Panc1 (cell line): ENCODE measurements at regions not wholly inside any gene's neighbourhood (a gene's known extent, or its start where the extent isn't known, plus 50 kb on each side); places are given as distances from the start of the nearest gene placed in this dataset.

Experiments used
- ATAC-seq: fragments of 200-7000 bp; cut with Tn5 transposase; 2 replicates; pipeline ENCODE4 v1.9.1; 2020; ENCODE audit warnings: mild to moderate bottlenecking, moderate library complexity
- BruUV-seq: library from RNA; stranded (reverse); fragments of 400-500 nt; replicated peaks from 2 replicates; lab custom pipeline; 2021; lab: Mats Ljungman, UMichigan
- CTCF ChIA-PET: fragments of 300-600 bp; sonication (Branson Sonifier 250); formaldehyde crosslinking; loops from one replicate; lab custom pipeline; 2022; ENCODE audit warnings: antibody characterized with exemption; lab: Charles Lee
- POLR2A ChIA-PET: fragments of 300-600 bp; sonication (Branson Sonifier 250); formaldehyde crosslinking; loops from one replicate; lab custom pipeline; 2022; ENCODE audit warnings: antibody characterized with exemption; lab: Charles Lee
- DNase-seq: peaks from one replicate; pipeline ENCODE4 v3.0.0-alpha.2; 2010; ENCODE audit warnings: low read depth, low spot score
- H3K27ac ChIP-seq: 2 replicates; pipeline ENCODE4 v1.5.1; 2011; ENCODE audit warnings: mild to moderate bottlenecking, low read length, inconsistent platforms
- H3K27me3 ChIP-seq: fragments of 200-500 bp; sonication (Bioruptor generic); 2 replicates; pipeline ENCODE4 v1.6.0; 2014; ENCODE audit warnings: low read length, inconsistent platforms; ENCODE audit not compliant: control insufficient read depth, insufficient read depth
- H3K36me3 ChIP-seq: fragments of 200-500 bp; sonication (Bioruptor generic); 2 replicates; pipeline ENCODE4 v1.5.1; 2014; ENCODE audit warnings: inconsistent platforms, mild to moderate bottlenecking, low read length, moderate library complexity; ENCODE audit not compliant: control insufficient read depth, insufficient read depth
- H3K4me1 ChIP-seq: 2 replicates; pipeline ENCODE4 v1.5.1; 2011; ENCODE audit warnings: inconsistent platforms, mild to moderate bottlenecking, low read length, moderate library complexity; ENCODE audit not compliant: control insufficient read depth, insufficient read depth
- H3K4me3 ChIP-seq, 2 experiments: 2 replicates each; pipeline ENCODE4 v1.5.1; 2011 to 2012; ENCODE audit warnings: low read depth in 2 of 2, low read length in 2 of 2, mild to moderate bottlenecking in 2 of 2, inconsistent platforms in 1 of 2, moderate library complexity in 1 of 2
- H3K9me3 ChIP-seq: fragments of 200-500 bp; sonication (Bioruptor generic); 2 replicates; pipeline ENCODE4 v1.5.1; 2014; ENCODE audit warnings: low read depth, mild to moderate bottlenecking, inconsistent platforms, low read length, moderate library complexity; ENCODE audit not compliant: control insufficient read depth, insufficient read depth
- CTCF ChIP-seq: fragments of 450-650 bp; IDR thresholded peaks from 2 replicates; pipeline ENCODE4 v1.5.1; 2017; ENCODE audit warnings: mild to moderate bottlenecking
- POLR2AphosphoS5 ChIP-seq: IDR thresholded peaks from 2 replicates; pipeline ENCODE4 v1.6.1; 2012; ENCODE audit warnings: mild to moderate bottlenecking, low read depth, low read length, moderate library complexity
- SIN3A ChIP-seq: IDR thresholded peaks from 2 replicates; pipeline ENCODE4 v1.6.1; 2012; ENCODE audit warnings: low read depth, mild to moderate bottlenecking, low read length, moderate library complexity, borderline replicate concordance; ENCODE audit not compliant: insufficient read depth
- TCF7L2 ChIP-seq: IDR thresholded peaks from 2 replicates; pipeline ENCODE4 v1.6.1; 2011; ENCODE audit warnings: mild to moderate bottlenecking, low read depth, low read length, inconsistent platforms
- in situ Hi-C: cut with HindIII; loops from 2 replicates; pipeline ENCODE4 v1.10.0; 2016; ENCODE audit warnings: low sequenced_read_pairs, low pct_unique_long_range_greater_than_20kb
- intact Hi-C: fragments of 100-400 bp; cut with micrococcal nuclease; formaldehyde crosslinking; loops from one replicate; pipeline ENCODE4 v1.10.0; 2022; ENCODE audit not compliant: unreplicated experiment
- TF ChIP-seq, protein P1 (sequence below), 2 experiments: IDR thresholded peaks; 2 replicates each; pipeline ENCODE4 v1.6.1; 2011 to 2012; ENCODE audit warnings: low read depth in 2 of 2, control low read depth in 1 of 2, low read length in 1 of 2, mild to moderate bottlenecking in 1 of 2, moderate library complexity in 1 of 2; ENCODE audit not compliant: insufficient read depth in 1 of 2

- Histone ChIP-seq H3K4me3 (no peak overlapping the region), H3K9me3 (no peaks in the 10 kb centered on the region), H3K4me1 (no peaks in the 10 kb centered on the region), H3K27me3 (no peaks in the 10 kb centered on the region), H3K27ac (no peak overlapping the region), H3K36me3 (no peaks in the 10 kb centered on the region)
- ATAC-seq, result no peak
- in situ Hi-C loops (no loop called here), intact Hi-C loops (no loop called here)
- no peak for DNase-seq
- TF ChIP-seq, protein P1, sequence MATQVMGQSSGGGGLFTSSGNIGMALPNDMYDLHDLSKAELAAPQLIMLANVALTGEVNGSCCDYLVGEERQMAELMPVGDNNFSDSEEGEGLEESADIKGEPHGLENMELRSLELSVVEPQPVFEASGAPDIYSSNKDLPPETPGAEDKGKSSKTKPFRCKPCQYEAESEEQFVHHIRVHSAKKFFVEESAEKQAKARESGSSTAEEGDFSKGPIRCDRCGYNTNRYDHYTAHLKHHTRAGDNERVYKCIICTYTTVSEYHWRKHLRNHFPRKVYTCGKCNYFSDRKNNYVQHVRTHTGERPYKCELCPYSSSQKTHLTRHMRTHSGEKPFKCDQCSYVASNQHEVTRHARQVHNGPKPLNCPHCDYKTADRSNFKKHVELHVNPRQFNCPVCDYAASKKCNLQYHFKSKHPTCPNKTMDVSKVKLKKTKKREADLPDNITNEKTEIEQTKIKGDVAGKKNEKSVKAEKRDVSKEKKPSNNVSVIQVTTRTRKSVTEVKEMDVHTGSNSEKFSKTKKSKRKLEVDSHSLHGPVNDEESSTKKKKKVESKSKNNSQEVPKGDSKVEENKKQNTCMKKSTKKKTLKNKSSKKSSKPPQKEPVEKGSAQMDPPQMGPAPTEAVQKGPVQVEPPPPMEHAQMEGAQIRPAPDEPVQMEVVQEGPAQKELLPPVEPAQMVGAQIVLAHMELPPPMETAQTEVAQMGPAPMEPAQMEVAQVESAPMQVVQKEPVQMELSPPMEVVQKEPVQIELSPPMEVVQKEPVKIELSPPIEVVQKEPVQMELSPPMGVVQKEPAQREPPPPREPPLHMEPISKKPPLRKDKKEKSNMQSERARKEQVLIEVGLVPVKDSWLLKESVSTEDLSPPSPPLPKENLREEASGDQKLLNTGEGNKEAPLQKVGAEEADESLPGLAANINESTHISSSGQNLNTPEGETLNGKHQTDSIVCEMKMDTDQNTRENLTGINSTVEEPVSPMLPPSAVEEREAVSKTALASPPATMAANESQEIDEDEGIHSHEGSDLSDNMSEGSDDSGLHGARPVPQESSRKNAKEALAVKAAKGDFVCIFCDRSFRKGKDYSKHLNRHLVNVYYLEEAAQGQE (IDR thresholded peaks at IDR 0.05; ENCODE audit: insufficient read depth in 1 of 2, low read depth in 2 of 2, low read length in 1 of 2), result no peak
- no peak for TF ChIP-seq SIN3A
- no peak for TF ChIP-seq CTCF
- no peak for TF ChIP-seq TCF7L2
- TF ChIP-seq POLR2AphosphoS5, result no peak
- ChIA-PET POLR2A (no interaction called here), CTCF (no interaction called here)
- no TSS peak for BruUV-seq
Measured at GRCh38 chr7:68800316-68800715, 798.0 kb upstream of the AUTS2 start.

DNA sequence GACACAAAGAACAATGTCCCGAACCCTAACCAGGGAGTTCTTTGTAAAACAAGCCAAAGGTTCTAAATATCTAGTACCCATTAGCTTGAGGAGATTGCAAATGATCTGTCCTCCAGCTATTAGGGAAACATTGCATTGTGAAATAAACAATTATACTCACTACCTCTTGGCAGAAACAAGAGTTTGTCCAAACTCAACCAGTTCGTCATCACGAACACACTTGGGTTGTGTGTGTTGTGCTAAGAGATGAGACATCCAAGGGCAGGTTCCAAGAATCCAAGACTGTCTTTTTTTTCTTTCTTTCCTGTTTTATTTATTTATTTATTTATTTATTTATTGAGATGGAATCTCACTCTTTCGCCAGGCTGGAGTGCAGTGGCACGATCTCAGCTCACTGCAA is 793.1 kb upstream of the AUTS2 start:
- TF ChIP-seq POLR2AphosphoS5, result no peak
- no peak for TF ChIP-seq CTCF
- TF ChIP-seq, protein P1 (IDR thresholded peaks at IDR 0.05; ENCODE audit: insufficient read depth in 1 of 2, low read depth in 2 of 2, low read length in 1 of 2), result no peak
- no peak for TF ChIP-seq SIN3A
- no peak for TF ChIP-seq TCF7L2
- intact Hi-C loops (no loop called here), in situ Hi-C loops (no loop called here)
- H3K27ac ChIP-seq, result no peak overlapping the region
- no peaks in the 10 kb centered on the region for H3K9me3 ChIP-seq
- DNase-seq (no peak), ATAC-seq (no peak)
- H3K4me1 ChIP-seq, result no peaks in the 10 kb centered on the region
- BruUV-seq, result no TSS peak
- no peaks in the 10 kb centered on the region for H3K36me3 ChIP-seq
- CTCF ChIA-PET, result no interaction called here
- no peaks in the 10 kb centered on the region for H3K27me3 ChIP-seq
- POLR2A ChIA-PET, result no interaction called here
- H3K4me3 ChIP-seq, result no peak overlapping the region
